ENCODE measurements at regions not wholly inside any gene's neighbourhood (a gene's known extent, or its start where the extent isn't known, plus 50 kb on each side); places are given as distances from the start of the nearest gene placed in this dataset.
"Not testable (repeated sequence)": the region's sequence is repeated elsewhere in the genome, so short reads cannot be mapped to it uniquely, and the experiment has no call there.

DNA sequence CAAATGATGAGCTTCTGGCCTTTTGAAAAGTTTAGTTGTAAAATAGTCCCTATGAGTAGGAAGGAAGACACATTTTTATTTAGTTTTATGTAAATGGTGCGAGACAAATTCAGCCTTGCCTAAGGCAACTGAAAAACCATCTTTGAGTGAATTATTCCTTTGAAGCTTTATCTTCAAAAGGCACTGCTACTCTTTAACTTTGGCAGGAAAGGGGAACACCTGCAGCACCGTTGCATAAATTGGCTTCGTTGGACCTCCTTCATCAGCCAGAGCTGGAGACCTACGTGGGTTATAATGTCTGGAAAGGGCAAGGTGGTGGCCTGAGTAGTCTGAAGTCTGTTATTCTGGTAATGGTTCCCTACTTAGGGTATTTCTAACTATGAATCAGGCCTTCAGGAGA is 373.5 kb downstream of the KCNJ2 start:
- intact Hi-C loops (cut with DNase I): no loop called here
- DNase-seq (ENCODE audit: low spot score): no peak

DNA sequence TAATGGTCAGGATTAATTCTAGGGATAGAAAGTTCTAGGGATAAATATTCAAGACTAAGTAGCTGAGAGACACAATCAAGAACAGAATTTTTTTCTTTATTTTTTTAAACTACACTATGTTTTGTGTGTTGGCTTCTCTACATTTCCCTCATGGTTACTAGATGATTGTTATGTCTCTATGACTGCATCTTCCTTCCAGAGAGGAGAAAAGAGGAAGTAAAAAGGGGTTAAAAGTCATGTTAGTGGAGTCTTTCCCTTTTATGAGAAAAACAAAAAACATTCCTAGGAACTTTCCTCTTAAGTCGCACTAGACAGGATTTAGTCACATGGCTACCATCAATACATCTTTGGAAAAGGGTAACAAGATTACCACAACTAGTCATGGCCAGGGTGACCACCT is 375.0 kb downstream of the KCNJ2 start:
- intact Hi-C loops (cut with DNase I): no loop called here
- no peak for DNase-seq (ENCODE audit: low spot score)

DNA sequence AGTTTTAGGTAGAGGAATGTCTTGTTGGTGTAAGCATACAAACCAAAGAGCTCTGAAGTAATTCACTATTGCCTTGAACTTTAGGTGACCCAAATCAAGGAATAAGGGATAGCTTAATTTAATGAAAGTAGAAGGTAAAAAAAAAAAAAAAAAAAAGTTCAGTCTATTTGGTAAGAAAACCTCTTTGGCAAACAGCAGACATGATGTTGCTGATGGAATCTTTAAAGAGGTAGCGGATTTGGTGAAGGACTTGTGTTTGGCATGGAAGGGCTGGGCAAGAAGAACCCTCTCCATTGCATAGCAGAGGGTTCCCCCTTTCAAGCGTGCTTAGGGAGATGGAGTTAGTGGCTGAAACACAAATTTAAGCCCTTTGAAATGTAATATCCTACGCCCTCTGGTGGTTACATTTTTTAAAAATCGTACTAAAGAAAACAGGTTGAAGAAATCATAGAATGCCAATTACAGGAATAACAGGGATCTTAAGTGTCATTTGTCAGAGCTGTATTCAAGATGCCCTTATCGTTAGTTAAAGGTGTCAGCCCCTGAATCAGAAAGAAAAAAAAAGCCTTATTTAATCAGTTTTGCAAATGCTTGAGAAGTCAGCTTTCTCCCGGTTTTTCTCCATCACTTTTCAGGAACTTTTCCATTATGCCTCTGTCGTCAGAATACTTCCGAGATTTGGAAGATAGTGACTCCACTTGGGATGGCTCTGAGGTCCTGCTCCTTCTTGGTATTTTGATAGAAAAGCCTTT is 383.1 kb downstream of the KCNJ2 start:
- intact Hi-C loops (cut with DNase I): loop anchor here (5.0 kb wide), 2 partner anchors 405 to 1025 kb away; no protein-coding TSS in a partner anchor
- DNase-seq (ENCODE audit: low spot score): no peak

DNA sequence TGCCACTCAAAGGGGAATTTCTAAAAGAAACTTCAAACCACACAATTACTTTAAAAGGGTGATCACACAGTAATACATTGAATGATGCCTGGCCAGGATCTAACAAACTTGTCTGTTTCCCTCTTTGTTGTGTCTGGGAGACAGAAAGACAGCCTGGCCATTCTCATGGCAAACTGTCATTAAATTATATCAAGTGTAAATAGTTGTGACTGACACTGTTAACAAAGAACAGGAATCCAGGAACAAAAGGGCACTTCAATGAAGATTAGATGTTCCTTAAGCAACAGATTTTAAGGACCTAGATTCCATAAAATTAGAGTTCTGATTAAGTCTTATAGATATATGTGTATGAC is 383.6 kb downstream of the KCNJ2 start:
- DNase-seq (ENCODE audit: low spot score): no peak
- intact Hi-C loops (cut with DNase I): loop anchor here (5.0 kb wide), 2 partner anchors 406 to 1026 kb away; no protein-coding TSS in a partner anchor

DNA sequence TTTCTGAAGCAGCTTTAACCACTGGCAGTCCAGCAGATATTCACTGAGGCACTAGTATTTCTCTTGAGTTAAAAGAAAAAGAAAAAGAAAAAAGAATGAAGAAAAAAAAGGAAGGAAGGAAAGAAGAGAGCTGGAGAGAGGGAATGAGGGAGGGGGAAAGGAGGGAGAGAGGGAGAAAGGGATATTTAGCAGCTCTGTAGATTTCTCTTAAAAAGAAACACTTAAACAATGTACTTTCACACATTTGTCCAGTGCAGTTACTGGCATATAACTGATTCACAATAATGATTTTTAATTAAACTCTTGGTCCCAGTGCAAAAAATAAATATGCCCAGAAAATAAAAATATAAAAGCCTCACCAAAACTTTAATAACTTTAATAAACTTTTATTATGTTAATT is 386.4 kb downstream of the KCNJ2 start:
- no peak for DNase-seq (ENCODE audit: low spot score)
- intact Hi-C loops (cut with DNase I): no loop called here

DNA sequence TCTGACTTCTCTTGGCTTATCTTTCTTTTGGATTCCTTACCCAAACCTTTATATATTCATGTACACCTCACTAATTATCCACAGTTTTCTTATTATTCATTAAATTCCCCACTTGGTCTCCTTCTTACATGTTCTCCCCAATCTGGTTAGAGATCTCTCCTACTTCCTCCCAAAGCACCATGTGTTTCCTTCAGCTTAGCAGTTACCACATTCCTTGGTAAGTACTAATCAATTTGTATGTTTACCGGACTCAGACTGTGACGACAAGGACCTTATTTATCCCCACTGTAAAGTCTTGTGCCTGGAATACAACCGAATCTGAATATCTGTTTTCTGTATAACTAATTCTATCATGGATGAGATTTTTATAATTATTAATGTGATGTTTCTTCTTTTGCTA is 389.5 kb downstream of the KCNJ2 start:
- DNase-seq (ENCODE audit: low spot score): no peak
- intact Hi-C loops (cut with DNase I): no loop called here

DNA sequence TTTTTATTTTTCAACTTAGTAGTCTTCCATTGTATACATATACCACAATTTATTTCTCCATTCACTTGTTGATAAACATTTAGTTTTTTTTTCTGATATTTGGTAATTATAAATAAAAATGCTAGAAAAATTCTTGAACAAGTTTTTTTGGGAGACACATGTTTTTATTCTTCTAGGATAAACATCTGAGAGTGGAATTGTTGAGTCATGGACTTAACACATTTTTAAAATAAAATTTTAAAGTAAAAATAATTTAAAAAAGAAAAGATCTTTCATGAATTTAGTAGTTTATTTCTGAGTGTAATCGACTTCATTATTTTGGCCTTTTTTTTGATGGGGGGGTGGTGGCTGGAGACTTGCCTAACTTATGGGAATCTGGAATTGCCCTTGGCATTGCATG is 391.1 kb downstream of the KCNJ2 start:
- no peak for DNase-seq (ENCODE audit: low spot score)
- intact Hi-C loops (cut with DNase I): no loop called here

DNA sequence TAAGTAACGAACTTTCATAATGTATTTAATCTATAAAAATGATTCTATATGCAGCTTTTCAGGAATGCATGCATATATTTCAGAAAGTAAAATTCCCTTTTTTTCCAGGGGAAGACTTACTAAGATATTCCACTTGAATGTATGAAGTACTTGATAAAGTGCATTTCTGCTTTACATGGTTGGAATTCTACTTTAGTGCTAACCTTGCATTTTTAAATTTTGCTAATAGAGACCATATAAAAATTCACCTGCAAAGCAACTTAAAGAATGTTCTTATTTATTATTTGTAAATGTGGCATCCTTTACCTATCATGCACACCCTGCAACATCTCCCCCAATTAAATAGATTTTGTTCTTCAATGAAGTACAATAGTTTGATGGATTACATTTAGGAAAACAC is 392.8 kb downstream of the KCNJ2 start:
- intact Hi-C loops (cut with DNase I): no loop called here
- no peak for DNase-seq (ENCODE audit: low spot score)

DNA sequence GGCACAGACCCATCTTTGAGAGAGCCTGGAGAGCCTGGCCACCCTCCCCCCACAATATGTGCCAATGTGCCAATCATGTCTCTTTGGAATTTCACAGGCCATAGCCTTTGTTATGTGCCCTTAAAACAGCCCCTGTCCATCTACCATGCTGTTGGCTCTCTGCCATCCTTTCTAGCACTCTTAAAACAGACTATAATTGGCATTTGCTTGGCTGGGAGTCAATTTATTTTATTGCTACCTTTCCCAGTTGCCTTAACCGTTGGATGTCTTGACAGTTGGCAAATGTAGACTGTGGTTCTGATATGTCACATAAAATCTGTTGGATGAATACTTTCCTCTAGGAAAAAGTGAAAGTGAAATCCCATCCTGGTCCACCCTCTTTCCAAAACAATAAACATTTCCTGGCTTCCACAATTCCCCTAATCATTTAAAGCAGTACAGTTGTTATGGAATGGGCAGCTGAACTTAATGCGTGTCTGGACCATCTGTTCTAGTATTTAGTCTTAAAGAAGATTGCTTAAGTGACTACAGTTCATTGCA is 394.0 kb downstream of the KCNJ2 start:
- intact Hi-C loops (cut with DNase I): no loop called here
- no peak for DNase-seq (ENCODE audit: low spot score)

DNA sequence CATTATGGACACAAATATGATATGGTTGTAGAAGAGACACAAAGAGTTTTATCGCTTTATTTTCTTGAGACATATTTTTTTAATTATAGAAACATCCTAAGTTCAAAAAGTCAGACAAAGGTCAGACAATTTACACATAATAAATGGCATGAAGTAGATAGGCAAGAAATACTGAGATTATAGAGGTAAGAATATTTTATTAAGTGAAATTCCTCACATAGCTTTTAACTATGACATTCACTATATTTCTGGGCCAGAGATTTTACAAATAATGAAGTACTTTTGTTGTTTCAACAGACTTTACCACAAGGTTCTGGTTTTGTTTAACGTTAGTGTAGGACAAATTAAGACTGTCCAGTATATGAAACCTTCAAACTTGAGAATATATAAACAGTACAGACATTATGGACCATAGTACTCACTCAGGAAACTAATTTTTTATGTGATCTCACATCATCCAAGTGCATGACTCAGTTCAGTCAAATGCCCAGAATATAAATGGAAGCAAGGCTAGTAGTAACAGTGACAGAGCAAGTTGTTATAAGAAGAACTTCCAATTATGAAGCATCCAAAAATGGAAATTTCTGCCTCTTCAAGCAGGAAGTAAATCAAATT is 394.8 kb downstream of the KCNJ2 start:
- intact Hi-C loops (cut with DNase I): no loop called here
- DNase-seq (ENCODE audit: low spot score): no peak

DNA sequence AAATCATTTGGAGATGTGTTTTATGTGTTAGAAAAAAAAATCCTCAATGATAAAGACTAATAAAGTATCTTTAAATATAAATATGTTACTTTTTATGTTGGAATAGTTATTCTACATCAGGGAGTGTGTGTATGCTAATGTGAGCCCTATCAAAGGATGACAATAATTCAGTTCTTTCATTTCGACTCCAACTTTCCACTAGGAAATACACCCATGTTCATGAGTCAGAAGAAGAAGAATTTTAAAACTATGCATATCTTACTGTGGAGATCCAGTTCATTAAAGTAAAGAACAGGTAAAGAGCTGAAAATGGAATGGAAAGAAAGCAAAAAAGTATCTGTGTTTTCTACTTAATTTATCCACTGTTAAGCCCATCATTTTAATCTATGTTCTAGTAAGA is 399.8 kb downstream of the KCNJ2 start:
- intact Hi-C loops (cut with DNase I): no loop called here
- no peak for DNase-seq (ENCODE audit: low spot score)

DNA sequence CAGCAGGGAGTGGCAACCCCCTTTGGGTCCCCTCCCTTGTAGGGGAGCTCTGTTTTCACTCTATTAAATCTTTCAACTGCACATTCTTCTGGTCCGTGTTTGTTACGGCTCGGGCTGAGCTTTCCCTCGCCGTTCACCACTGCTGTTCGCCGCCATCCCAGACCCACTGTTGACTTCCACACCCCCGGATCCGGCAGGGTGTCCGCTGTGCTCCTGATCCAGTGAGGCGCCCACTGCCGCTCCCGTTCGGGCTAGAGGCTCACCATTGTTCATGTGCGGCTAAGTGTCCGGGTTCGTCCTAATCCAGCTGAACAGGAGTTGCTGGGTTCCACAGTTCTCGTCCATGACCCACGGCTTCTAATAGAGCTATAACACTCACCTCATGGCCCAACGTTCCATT is 408.1 kb downstream of the KCNJ2 start:
- DNase-seq (ENCODE audit: low spot score): no peak
- intact Hi-C loops (cut with DNase I): no loop called here

DNA sequence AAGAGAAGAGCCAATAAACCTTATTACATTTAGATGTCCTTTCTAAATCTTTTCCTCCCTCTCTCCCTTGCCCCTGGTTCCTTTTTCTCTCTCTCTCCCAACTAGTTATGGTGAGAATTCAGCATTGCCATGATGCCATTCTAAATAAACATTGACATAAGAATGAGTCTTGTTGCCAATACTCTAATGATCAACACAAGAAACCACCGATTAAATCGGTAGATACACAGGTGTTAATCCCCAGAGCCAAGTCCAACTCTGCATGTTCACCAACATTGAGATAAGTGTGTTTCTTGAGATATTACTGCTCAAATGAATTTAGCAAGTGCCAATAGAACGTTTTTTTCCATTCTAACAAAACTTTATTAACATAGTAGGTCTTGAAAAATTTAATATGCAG is 412.1 kb downstream of the KCNJ2 start:
- intact Hi-C loops (cut with DNase I): no loop called here
- DNase-seq (ENCODE audit: low spot score): no peak

DNA sequence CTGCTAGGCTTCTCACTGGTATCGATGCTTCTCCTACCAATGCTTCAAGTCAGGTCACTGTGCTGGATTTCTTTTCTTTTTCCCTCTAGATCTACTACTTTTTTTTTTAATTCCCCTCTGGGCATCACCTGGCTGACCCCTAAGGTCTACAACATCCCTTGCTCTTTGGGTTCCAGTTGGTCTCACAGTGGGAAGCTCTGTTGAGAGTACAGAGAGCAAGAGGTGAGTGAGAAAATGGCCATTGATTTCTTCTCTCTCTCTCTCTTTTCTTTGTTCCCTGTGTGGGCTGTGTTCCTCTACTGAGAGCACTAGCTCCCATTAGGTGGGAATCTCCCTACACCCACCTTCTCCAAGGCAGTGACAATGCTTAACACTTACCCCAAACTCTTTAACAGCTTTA is 413.4 kb downstream of the KCNJ2 start:
- intact Hi-C loops (cut with DNase I): no loop called here

DNA sequence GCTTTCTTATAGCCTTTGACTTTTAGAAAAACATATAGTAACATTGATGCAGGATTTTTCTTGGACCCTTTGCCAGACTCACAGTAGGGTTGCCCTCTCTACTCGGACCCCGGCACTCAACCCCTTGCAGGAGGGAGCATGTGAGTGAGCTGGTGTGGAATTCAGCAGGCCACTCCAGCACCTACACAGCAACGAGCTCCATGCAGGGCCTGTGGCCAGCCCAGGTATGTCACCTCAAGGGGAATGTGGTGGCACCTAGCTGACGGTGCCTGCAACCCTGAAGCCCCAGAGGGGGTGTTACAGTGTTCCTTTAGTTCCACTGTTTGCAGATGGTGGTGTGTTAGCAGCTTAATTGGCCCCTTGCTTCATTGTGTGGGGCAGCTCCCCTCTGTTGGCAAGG is 414.9 kb downstream of the KCNJ2 start:
- DNase-seq (ENCODE audit: low spot score): no peak
- intact Hi-C loops (cut with DNase I): no loop called here

More for the DNA sequence above, 413.4 kb downstream of the KCNJ2 start:
- no peak for DNase-seq (ENCODE audit: low spot score)

DNA sequence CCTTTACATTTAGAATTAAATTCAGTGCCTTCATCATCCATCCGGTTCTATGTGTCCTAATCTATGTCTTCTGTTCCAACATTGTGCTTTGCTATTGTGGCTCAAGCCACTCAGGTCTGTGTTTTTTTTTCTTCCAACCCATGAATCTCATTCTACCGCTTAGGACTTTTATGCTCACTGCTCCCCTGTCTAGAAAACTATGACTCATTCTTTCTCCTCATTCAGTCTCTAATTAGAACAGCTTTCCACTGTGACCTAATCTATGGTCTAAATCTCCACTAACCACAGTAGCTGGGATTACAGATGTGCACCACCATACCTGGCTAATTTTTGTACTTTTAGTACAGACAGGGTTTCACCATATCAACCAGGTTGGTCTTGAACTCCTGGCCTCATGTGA is 418.7 kb downstream of the KCNJ2 start:
- intact Hi-C loops (cut with DNase I): no loop called here
- DNase-seq (ENCODE audit: low spot score): no peak

DNA sequence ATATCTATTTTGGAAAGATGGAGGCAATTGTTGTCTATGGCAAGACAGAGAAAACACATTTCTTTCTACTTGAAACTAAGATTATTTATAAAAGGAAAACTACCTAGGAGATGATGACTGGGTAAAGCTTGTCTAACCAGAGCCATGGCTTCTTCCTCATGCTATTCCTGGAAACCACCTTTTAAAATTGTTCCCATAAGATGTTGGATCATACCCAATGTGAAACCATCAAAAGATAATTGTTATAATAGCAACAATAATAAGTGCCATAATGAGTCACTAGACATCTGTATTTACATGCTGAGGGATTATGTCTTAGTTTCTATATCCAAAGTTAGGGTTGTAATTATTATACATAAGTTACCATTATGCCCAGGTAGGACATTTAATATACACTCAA is 428.4 kb downstream of the KCNJ2 start:
- intact Hi-C loops (cut with DNase I): no loop called here
- DNase-seq (ENCODE audit: low spot score): no peak

DNA sequence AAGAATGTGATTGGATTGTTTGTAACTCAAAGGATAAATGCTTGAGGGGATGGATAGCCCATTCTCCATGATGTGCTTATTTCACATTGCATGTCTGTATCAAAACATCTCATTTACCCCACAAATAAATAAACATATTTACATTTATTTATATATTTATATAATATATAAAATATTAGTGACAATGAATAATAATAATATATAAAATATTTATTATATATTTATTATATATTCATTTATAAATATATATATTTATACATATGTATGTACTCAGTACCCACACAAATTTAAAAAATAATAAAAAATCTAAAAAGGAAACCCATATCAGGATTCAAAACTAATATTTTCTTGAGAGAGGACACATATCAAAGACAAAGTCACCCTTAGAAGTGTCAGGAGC is 429.9 kb downstream of the KCNJ2 start:
- DNase-seq (ENCODE audit: low spot score): no peak
- intact Hi-C loops (cut with DNase I): no loop called here

DNA sequence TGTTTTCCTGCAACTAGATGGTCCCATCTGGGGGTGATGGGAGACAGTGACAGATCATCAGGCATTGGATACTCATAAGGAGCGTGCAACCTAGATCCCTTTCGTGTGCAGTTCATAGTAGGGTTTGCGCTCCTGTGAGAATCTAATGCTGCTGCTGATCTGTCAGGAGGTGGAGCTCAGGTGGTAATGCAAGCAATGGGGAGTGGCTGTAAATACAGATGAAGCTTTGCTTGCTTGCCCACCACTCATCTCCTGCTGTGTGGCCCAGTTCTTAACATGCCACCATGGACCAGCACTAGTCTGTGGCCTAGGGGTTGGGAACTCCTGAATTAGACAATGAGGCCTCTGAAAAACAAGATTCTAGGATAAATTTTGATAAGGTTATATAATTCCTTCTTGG is 430.6 kb downstream of the KCNJ2 start:
- intact Hi-C loops (cut with DNase I); DNase-seq (ENCODE audit: low spot score): not testable (repeated sequence)

DNA sequence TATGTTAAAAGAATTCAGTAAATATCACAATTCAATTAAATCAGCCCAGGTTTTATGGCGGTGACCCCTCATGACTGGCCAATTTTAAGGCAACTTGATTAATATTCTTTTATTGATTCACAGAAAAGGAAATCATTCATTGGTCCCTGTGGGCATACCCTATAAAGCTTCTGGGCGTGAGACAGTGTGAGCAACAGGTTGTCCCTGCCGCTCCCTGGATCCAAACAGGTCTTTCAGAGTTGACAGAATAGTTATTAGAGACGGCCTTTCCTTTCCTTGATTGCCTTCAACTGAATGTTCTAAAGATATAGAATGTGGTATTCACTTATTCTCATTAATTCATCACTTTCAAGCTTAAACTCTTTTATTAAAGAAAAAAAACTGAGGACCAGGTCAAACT is 433.9 kb downstream of the KCNJ2 start:
- no peak for DNase-seq (ENCODE audit: low spot score)
- intact Hi-C loops (cut with DNase I): no loop called here

DNA sequence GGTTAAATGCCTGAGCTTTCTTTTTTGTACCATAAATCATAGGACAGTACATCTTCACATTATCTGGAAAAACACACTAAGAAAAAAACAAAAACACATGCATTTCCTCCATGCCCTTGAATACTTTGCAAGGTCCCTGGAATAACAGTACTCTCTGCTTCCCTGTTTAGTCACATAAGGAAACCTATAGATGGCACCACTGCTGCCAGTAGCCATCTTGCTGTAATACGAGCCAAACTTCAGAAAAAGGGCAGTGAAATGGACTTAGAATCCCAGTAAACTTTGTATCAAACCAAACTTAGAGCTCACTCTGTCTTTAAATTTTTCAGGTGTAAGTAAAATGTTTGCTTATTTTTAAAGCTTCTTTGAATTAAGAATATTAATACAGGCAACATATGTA is 435.5 kb downstream of the KCNJ2 start:
- no peak for DNase-seq (ENCODE audit: low spot score)
- intact Hi-C loops (cut with DNase I): no loop called here

Measured in posterior vena cava (tissue), 2 donors.